Esophagus mucosa (tissue), 1 donor: ENCODE measurements at regions not wholly inside any gene's neighbourhood (a gene's known extent, or its start where the extent isn't known, plus 50 kb on each side); places are given as distances from the start of the nearest gene placed in this dataset.

ENCODE experiments used
- ATAC-seq: fragments of 200-7000 bp; cut with Tn5 transposase; one replicate; pipeline ENCODE4 v1.9.1; 2020
- donor health status: DM: yes; HTN: yes; CAD: no.

GRCh38 chr2:143907801-143908200, 612.1 kb downstream of the ZEB2 start:
- no peak for ATAC-seq

GRCh38 chr2:143906850-143907249, 613.1 kb downstream of the ZEB2 start:
- no peak for ATAC-seq

GRCh38 chr2:143905587-143905986, 614.3 kb downstream of the ZEB2 start:
- no peak for ATAC-seq

GRCh38 chr2:143903172-143903856, 616.6 kb downstream of the ZEB2 start:
- no peak for ATAC-seq

- ATAC-seq, result peak; percentile 91
Observed at GRCh38 chr2:143901185-143901842, 618.6 kb downstream of the ZEB2 start.

GRCh38 chr2:143899987-143900386, 619.9 kb downstream of the ZEB2 start:
- ATAC-seq, result no peak

- ATAC-seq, result no peak
Observed at GRCh38 chr2:143893371-143893770, 626.5 kb downstream of the ZEB2 start.

- ATAC-seq, result no peak
Observed at GRCh38 chr2:143891879-143892308, 628.0 kb downstream of the ZEB2 start.

- no peak for ATAC-seq
Observed at GRCh38 chr2:143890798-143891197, 629.1 kb downstream of the ZEB2 start.

- ATAC-seq, result no peak
Observed at GRCh38 chr2:143889216-143889615, 630.7 kb downstream of the ZEB2 start.

GRCh38 chr2:143885461-143885860, 634.5 kb downstream of the ZEB2 start:
- no peak for ATAC-seq

GRCh38 chr2:143881246-143881645, 638.7 kb downstream of the ZEB2 start:
- ATAC-seq, result no peak

GRCh38 chr2:143877876-143878530, 641.9 kb downstream of the ZEB2 start:
- ATAC-seq, result no peak

GRCh38 chr2:143877056-143877455, 642.9 kb downstream of the ZEB2 start:
- no peak for ATAC-seq

GRCh38 chr2:143875295-143876233, 644.4 kb downstream of the ZEB2 start:
- no peak for ATAC-seq

GRCh38 chr2:143873886-143874285, 646.0 kb downstream of the ZEB2 start:
- ATAC-seq, result no peak

- no peak for ATAC-seq
Observed at GRCh38 chr2:143870696-143871095, 649.2 kb downstream of the ZEB2 start.

- ATAC-seq, result no peak
Observed at GRCh38 chr2:143856978-143857377, 662.9 kb downstream of the ZEB2 start.

- ATAC-seq, result no peak
Observed at GRCh38 chr2:143852759-143853158, 667.2 kb downstream of the ZEB2 start.

GRCh38 chr2:143850084-143850483, 669.8 kb downstream of the ZEB2 start:
- no peak for ATAC-seq

GRCh38 chr2:143847257-143847656, 672.7 kb downstream of the ZEB2 start:
- no peak for ATAC-seq

- no peak for ATAC-seq
Observed at GRCh38 chr2:143844986-143845385, 674.9 kb downstream of the ZEB2 start.

GRCh38 chr2:143843686-143844085, 676.2 kb downstream of the ZEB2 start:
- ATAC-seq, result no peak
